Inflammatory macrophage treated with lipopolysaccharide for 4 hours (primary cell): ENCODE measurements at regions not wholly inside any gene's neighbourhood (a gene's known extent, or its start where the extent isn't known, plus 50 kb on each side); places are given as distances from the start of the nearest gene placed in this dataset.
A peak's percentile ranks its signal among the peaks of the same experiment; 100 is the strongest.
"Not testable (repeated sequence)": the region's sequence is repeated elsewhere in the genome, so short reads cannot be mapped to it uniquely, and the experiment has no call there.

Experiments
- DNase-seq: peaks from one replicate; pipeline ENCODE4 v3.0.0-alpha.2; 2020

DNA sequence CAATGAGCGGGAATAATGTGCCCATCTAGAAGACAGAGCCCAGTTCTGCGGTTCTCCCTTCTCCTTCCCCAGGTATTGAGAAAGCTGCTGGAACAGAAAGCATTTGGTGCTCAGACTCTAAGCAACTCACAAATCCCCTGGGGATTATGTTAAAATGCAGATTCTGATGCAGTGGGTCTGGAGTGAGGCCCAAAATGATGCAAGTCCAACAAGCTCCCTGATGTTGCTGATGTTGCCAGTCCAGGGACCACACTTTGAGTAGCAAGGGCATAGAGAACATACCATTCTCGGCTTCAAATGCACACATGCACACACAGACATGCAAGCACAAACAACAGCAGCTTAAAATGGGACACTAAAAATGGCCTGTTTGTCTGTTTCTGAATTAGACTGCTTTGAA is 274.8 kb upstream of the NCKAP5 start:
- DNase-seq: no peak

DNA sequence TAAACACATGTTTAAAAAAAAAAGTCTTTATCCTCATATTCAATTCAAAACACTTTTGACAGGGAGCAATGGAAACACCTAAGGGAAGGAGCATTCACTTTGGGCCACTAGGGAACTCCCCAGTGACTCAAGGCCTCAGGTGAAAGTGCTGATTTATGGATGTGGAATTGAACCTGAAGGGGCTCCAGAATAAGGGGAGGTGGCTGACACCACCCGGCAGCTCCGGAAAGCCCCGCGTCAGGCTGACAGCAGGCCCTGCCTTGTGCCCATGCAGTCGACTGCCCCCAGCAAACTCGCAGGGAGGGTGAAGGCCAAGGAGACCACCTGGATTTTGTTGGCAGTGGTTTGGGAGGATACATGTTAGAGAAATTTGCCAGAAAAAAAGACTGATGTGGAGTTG is 275.3 kb upstream of the NCKAP5 start:
- no peak for DNase-seq

GRCh38 chr2:133844214-133844892 is 276.1 kb upstream of the NCKAP5 start:
- DNase-seq: peak; percentile 33

- no peak for DNase-seq
Measured at GRCh38 chr2:133846476-133846875, 278.2 kb upstream of the NCKAP5 start.

DNA sequence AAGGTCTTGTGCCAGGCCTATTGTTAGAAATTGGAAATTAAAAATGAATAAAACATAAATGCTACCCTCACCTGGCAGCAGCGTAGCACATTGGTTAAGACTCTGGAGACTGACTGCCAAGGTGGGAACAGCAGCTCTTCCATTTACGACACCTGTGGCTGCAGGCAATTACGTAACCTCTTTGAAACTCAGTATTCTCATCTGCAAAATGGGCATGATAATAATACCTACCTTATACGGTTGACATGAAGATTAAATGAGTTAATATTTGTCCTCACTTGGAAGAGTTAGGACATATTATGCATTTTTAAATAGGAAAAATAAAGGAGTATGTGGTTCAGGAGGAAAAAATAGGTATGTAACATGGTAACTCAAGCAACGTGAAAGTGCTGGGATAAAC is 279.3 kb upstream of the NCKAP5 start:
- no peak for DNase-seq

GRCh38 chr2:133848111-133848649 is 279.9 kb upstream of the NCKAP5 start:
- no peak for DNase-seq

- DNase-seq: no peak
Measured at GRCh38 chr2:133849341-133849740, 281.1 kb upstream of the NCKAP5 start.

DNA sequence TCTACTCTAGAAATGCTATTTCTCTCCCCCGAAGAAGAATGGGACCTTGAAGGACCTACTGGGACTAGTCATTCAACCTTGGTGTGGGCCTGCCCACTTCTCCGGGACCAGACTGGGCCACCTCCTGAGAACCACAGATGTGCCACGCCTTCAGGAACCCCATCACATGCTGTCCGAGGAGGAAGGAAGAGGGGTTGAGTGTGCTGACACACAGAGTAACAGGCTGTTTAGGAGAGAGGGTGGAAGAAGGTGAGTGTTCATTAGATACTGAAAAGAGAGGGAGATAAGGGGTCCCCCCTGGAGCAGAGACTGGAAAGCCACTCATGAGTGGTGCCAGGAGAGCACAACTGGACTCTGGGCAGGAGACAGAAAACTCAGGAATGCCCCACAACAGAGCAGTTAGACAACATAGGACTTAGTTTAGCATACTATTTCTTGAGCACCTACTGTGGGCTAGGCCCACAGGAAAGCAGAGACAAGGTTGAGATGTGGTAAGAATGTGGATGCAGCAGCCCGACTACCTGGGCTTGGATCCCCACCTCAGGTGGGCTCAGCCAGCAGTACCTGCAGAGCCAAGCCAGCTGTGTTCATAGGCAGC is 286.4 kb upstream of the NCKAP5 start:
- DNase-seq: no peak

- no peak for DNase-seq
Measured at GRCh38 chr2:133855526-133855925, 287.3 kb upstream of the NCKAP5 start.

DNA sequence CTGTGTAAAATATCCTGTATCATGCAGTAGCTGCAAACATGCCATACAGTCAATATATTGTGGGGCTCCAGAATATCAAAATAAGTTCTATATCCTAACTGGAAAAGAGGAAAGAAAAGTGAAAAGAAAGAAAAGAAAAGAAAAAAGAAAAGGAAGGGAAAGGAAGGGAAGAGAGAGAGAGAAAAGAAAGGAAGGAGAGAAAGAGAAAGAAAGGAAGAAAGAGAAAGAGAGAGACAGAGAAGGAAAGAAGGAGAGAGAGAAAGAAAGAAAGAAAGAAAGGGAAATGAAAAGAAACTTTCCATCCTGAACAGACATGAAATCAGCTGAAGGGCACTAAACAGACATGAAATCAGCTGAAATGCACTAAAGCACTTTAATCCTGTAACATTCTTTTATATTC is 288.4 kb upstream of the NCKAP5 start:
- no peak for DNase-seq

DNA sequence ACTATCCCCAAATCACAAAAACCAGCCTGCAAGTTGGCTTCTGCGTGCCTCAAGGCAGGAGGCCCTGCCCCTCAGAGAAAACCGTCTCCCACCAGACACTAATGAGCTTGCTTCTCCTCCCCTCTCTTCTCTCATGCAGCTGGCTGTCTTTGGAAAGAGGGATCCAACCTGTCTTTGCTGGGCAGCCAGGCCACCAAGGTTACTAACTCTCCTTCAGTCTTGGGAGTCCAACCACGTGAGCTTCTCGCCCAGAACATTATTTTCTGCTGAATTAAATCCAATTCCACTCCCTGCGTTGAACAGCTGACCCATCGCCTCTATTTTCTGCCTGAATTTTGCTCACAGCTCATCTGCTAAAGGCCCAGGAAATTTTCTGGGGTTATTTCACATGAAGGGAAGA is 291.3 kb upstream of the NCKAP5 start:
- no peak for DNase-seq

GRCh38 chr2:133862400-133862977 is 294.2 kb upstream of the NCKAP5 start:
- no peak for DNase-seq

GRCh38 chr2:133863106-133863800 is 295.0 kb upstream of the NCKAP5 start:
- no peak for DNase-seq

- no peak for DNase-seq
Measured at GRCh38 chr2:133865141-133865540, 296.9 kb upstream of the NCKAP5 start.

DNA sequence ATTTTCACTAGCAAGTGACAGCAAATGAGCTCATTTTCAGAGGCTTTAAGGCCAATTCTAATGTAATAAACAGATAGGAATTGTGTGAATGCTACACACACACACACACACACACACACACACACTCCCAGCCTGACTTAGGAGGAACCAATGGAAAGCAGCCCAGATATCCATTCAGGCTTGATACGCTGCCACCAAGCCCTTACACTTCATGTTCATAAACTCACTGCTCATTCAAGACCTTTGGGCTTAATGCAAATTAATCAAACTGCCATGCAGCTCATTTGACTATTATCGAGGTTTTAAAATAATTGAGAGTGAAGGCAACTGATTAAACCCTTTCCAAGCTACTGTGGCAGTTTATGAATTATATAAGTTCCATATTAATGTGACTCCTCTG is 298.9 kb upstream of the NCKAP5 start:
- DNase-seq: no peak

GRCh38 chr2:133871545-133872209 is 303.4 kb upstream of the NCKAP5 start:
- no peak for DNase-seq

GRCh38 chr2:133878326-133878725 is 310.1 kb upstream of the NCKAP5 start:
- no peak for DNase-seq

DNA sequence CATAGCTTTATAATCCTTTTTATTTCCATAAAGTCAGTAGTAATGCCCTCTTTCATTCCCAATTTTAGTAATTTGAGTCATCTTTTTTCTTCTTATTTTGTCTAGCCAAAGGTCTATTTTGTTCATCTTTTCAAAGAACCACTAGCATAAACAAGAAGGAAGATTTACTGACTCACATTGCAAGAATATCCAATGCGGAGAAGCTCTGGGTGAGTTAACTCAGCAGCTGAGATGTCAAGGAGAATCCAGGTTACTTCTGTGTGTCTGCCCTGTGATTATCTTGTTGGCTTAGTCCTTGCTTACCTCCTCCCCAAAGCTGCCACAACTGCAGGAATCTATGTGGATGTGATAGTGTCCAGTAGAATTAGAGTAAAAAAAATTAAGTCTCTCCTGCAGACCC is 311.4 kb upstream of the NCKAP5 start:
- DNase-seq: no peak

GRCh38 chr2:133882159-133882558 is 313.9 kb upstream of the NCKAP5 start:
- DNase-seq: not testable (repeated sequence)

- no peak for DNase-seq
Measured at GRCh38 chr2:133884739-133885381, 316.6 kb upstream of the NCKAP5 start.

DNA sequence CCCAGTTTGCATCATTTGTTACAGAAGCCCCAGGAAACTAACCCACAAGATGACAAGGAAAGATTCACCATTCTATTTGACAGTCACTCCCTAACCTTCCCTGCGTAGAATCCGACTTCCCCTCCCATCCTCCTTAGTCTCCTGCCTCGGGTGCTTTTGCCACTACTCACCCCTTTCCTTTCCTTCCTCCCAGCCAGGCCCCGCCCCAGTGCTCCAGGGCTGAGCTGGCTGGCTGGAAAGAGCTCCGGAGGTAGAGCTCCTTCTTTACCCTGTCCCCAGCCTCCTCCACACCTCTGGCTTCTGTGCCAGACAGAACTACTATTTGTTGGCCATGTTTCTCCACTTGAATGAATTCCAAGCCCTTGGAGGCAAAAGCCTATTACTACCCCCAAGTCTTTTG is 317.6 kb upstream of the NCKAP5 start:
- DNase-seq: no peak
